ENCODE measurements at regions not wholly inside any gene's neighbourhood (a gene's known extent, or its start where the extent isn't known, plus 50 kb on each side); places are given as distances from the start of the nearest gene placed in this dataset.

DNA sequence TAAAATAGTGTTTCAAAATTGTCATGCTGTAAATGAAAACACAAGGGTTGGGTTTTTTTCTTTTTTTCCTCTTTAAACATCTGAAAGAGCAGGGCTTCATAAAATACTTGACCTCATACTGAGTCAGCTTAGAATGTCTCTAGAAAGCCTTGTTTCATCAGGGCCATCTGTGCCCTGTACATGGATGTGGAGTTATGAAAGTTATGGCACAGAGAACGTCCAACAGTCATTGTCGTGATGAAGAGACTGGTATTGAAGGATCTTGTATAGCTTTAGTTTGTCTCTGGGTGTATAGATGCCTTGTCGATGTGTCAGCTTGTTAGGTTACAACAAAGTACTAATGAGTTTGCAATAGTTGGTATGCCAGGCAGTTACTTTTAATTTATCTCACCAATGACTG, 127.3 kb downstream of the FAM204A start:
- Histone ChIP-seq H3K36me3 (ENCODE audit: insufficient read depth, low read length, poor library complexity, severe bottlenecking) (no peaks in the 10 kb centered on the region), H3K4me3 (ENCODE audit: low read depth, low read length, poor library complexity, severe bottlenecking) (no peak overlapping the region), H3K9me3 (ENCODE audit: low read depth, low read length, poor library complexity, severe bottlenecking) (no peaks in the 10 kb centered on the region), H3K27me3 (replicated peaks; ENCODE audit: insufficient read depth, low read depth, low read length, poor library complexity) (peaks cover 16% of the 10 kb centered on the region), H3K4me1 (ENCODE audit: insufficient read depth, low read length, poor library complexity, severe bottlenecking) (no peaks in the 10 kb centered on the region), H3K27ac (ENCODE audit: low read depth, low read length, poor library complexity, severe bottlenecking) (no peak overlapping the region)
- DNase-seq (ENCODE audit: low spot score), result no peak
- TF ChIP-seq, protein P1, sequence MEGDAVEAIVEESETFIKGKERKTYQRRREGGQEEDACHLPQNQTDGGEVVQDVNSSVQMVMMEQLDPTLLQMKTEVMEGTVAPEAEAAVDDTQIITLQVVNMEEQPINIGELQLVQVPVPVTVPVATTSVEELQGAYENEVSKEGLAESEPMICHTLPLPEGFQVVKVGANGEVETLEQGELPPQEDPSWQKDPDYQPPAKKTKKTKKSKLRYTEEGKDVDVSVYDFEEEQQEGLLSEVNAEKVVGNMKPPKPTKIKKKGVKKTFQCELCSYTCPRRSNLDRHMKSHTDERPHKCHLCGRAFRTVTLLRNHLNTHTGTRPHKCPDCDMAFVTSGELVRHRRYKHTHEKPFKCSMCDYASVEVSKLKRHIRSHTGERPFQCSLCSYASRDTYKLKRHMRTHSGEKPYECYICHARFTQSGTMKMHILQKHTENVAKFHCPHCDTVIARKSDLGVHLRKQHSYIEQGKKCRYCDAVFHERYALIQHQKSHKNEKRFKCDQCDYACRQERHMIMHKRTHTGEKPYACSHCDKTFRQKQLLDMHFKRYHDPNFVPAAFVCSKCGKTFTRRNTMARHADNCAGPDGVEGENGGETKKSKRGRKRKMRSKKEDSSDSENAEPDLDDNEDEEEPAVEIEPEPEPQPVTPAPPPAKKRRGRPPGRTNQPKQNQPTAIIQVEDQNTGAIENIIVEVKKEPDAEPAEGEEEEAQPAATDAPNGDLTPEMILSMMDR (conservative IDR thresholded peaks at IDR 0.05; ENCODE audit: low read depth, low read length), result no peak
- no peak for TF ChIP-seq EZH2 (IDR thresholded peaks at IDR 0.05; ENCODE audit: borderline replicate concordance, low read depth, low read length, poor library complexity, severe bottlenecking)
- intact Hi-C loops (cut with micrococcal nuclease; ENCODE audit: unreplicated experiment), result no loop called here
- CTCF ChIA-PET, result no interaction called here
- POLR2A ChIA-PET (ENCODE audit: low non-redundant PET), result no interaction called here
- no TSS peak for BruUV-seq (replicated peaks)

DNA sequence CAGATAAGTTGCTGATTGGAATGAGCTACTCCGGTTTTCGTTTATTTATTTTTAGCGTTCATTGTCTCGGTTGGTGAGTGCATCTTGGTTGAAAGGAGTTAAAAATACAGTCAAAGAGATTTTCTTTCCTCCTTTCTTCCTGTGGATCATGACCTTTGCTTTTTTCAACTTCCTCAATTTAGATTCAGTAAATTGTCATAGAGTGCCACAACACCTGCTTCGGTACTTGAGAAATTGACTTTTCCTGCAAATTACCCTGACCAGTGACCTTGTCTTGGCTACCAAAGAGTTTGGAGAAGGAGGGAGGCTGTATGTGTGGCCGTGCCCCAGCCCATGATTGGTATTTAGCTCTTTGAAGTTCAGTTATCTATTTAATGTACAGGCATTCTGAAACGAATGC, 128.7 kb downstream of the FAM204A start:
- BruUV-seq (replicated peaks), result no TSS peak
- intact Hi-C loops (cut with micrococcal nuclease; ENCODE audit: unreplicated experiment), result no loop called here
- no peak for DNase-seq (ENCODE audit: low spot score)
- Histone ChIP-seq H3K9me3 (ENCODE audit: low read depth, low read length, poor library complexity, severe bottlenecking) (no peaks in the 10 kb centered on the region), H3K36me3 (ENCODE audit: insufficient read depth, low read length, poor library complexity, severe bottlenecking) (no peaks in the 10 kb centered on the region), H3K27me3 (replicated peaks; ENCODE audit: insufficient read depth, low read depth, low read length, poor library complexity) (peaks cover 16% of the 10 kb centered on the region), H3K4me1 (ENCODE audit: insufficient read depth, low read length, poor library complexity, severe bottlenecking) (no peaks in the 10 kb centered on the region), H3K4me3 (ENCODE audit: low read depth, low read length, poor library complexity, severe bottlenecking) (no peak overlapping the region), H3K27ac (ENCODE audit: low read depth, low read length, poor library complexity, severe bottlenecking) (no peak overlapping the region)
- TF ChIP-seq, protein P1 (conservative IDR thresholded peaks at IDR 0.05; ENCODE audit: low read depth, low read length), result no peak
- no peak for TF ChIP-seq EZH2 (IDR thresholded peaks at IDR 0.05; ENCODE audit: borderline replicate concordance, low read depth, low read length, poor library complexity, severe bottlenecking)
- ChIA-PET POLR2A (ENCODE audit: low non-redundant PET) (no interaction called here), CTCF (no interaction called here)

DNA sequence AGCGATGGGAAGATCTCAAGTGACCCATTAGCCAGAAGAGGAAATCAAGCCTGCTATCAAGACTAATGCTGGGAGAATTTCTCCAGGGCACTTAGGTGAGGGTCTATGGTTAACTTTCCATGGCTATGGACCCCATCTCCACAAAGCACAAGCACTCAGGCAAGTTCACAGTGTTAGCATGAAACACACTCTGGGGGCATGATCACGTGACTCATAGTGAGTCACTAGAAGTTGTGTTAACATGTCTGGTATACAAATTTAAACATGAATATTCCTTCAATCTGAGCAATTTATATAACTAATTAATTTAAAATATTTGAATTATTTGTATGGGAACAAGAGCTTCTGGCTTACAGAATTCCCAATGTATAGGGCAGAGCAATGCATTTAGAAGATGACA, 131.8 kb downstream of the FAM204A start:
- intact Hi-C loops (cut with micrococcal nuclease; ENCODE audit: unreplicated experiment), result no loop called here
- TF ChIP-seq, protein P1 (conservative IDR thresholded peaks at IDR 0.05; ENCODE audit: low read depth, low read length), result no peak
- no peak for TF ChIP-seq EZH2 (IDR thresholded peaks at IDR 0.05; ENCODE audit: borderline replicate concordance, low read depth, low read length, poor library complexity, severe bottlenecking)
- Histone ChIP-seq H3K27me3 (replicated peaks; ENCODE audit: insufficient read depth, low read depth, low read length, poor library complexity) (peaks cover 12% of the 10 kb centered on the region), H3K4me3 (ENCODE audit: low read depth, low read length, poor library complexity, severe bottlenecking) (no peak overlapping the region), H3K36me3 (ENCODE audit: insufficient read depth, low read length, poor library complexity, severe bottlenecking) (no peaks in the 10 kb centered on the region), H3K4me1 (ENCODE audit: insufficient read depth, low read length, poor library complexity, severe bottlenecking) (no peaks in the 10 kb centered on the region), H3K9me3 (ENCODE audit: low read depth, low read length, poor library complexity, severe bottlenecking) (no peaks in the 10 kb centered on the region), H3K27ac (ENCODE audit: low read depth, low read length, poor library complexity, severe bottlenecking) (no peak overlapping the region)
- ChIA-PET POLR2A (ENCODE audit: low non-redundant PET) (no interaction called here), CTCF (no interaction called here)
- DNase-seq (ENCODE audit: low spot score), result no peak
- no TSS peak for BruUV-seq (replicated peaks)

All from A673 (cell line).